GM23338 (cell line): ENCODE measurements at regions not wholly inside any gene's neighbourhood (a gene's known extent, or its start where the extent isn't known, plus 50 kb on each side); places are given as distances from the start of the nearest gene placed in this dataset.

ENCODE experiments used
- ATAC-seq: fragments of 200-7000 bp; cut with Tn5 transposase; 3 replicates; pipeline ENCODE4 v1.9.1; 2020
- DNase-seq: peaks from one replicate; pipeline ENCODE4 v3.0.0-alpha.2; 2015; ENCODE audit warnings: low spot score
- H2AFZ ChIP-seq: fragments of 200-600 bp; sonication (generic); 2 replicates; pipeline ENCODE4 v1.8.0; 2016; ENCODE audit warnings: antibody characterized with exemption, mild to moderate bottlenecking, moderate library complexity
- H3F3A ChIP-seq: fragments of 200-600 bp; sonication (generic); replicated peaks from 2 replicates; pipeline ENCODE4 v1.8.0; 2017; ENCODE audit warnings: antibody characterized with exemption, mixed run types, low read depth
- H3K27ac ChIP-seq: fragments of 200-600 bp; sonication (generic); 2 replicates; pipeline ENCODE4 v1.6.1; 2016; ENCODE audit warnings: low read depth
- H3K27me3 ChIP-seq: fragments of 200-600 bp; sonication (generic); 2 replicates; pipeline ENCODE4 v1.8.0; 2016; ENCODE audit warnings: mild to moderate bottlenecking, mixed run types, moderate library complexity; ENCODE audit not compliant: insufficient read depth
- H3K36me3 ChIP-seq: fragments of 200-600 bp; sonication (generic); 2 replicates; pipeline ENCODE4 v1.8.0; 2016; ENCODE audit warnings: mild to moderate bottlenecking; ENCODE audit not compliant: insufficient read depth
- H3K4me1 ChIP-seq: fragments of 200-600 bp; sonication (generic); 2 replicates; pipeline ENCODE4 v1.8.0; 2016; ENCODE audit warnings: mild to moderate bottlenecking, moderate library complexity; ENCODE audit not compliant: insufficient read depth
- H3K4me2 ChIP-seq: fragments of 200-600 bp; sonication (generic); 2 replicates; pipeline ENCODE4 v1.7.1; 2017; ENCODE audit warnings: mixed run types
- H3K4me3 ChIP-seq: fragments of 200-600 bp; sonication (generic); 2 replicates; pipeline ENCODE4 v1.6.1; 2016; ENCODE audit warnings: mixed run types
- H3K79me2 ChIP-seq: fragments of 200-600 bp; sonication (generic); replicated peaks from 2 replicates; pipeline ENCODE4 v1.8.0; 2017; ENCODE audit warnings: mild to moderate bottlenecking; ENCODE audit not compliant: insufficient read depth
- H3K9me2 ChIP-seq: fragments of 200-600 bp; sonication (generic); 2 replicates; pipeline ENCODE4 v1.8.0; 2017; ENCODE audit not compliant: insufficient read depth
- H4K20me1 ChIP-seq: fragments of 200-600 bp; sonication (generic); replicated peaks from 2 replicates; pipeline ENCODE4 v1.8.0; 2017; ENCODE audit warnings: mild to moderate bottlenecking; ENCODE audit not compliant: insufficient read depth
- H3K27ac Mint-ChIP-seq: 2 replicates; pipeline ENCODE4 v1.8.0; 2020; ENCODE audit warnings: inconsistent platforms, mild to moderate bottlenecking, moderate library complexity, mixed read lengths
- H3K27me3 Mint-ChIP-seq: 3 replicates; pipeline ENCODE4 v1.8.0; 2022; ENCODE audit warnings: low read depth, mild to moderate bottlenecking, moderate library complexity, mixed read lengths, inconsistent platforms; ENCODE audit not compliant: insufficient read depth, poor library complexity
- H3K36me3 Mint-ChIP-seq: 3 replicates; pipeline ENCODE4 v1.8.0; 2021; ENCODE audit warnings: low read depth, mild to moderate bottlenecking, inconsistent platforms, moderate library complexity, mixed read lengths
- H3K4me1 Mint-ChIP-seq: 3 replicates; pipeline ENCODE4 v1.8.0; 2020; ENCODE audit warnings: mild to moderate bottlenecking, inconsistent platforms, mixed read lengths
- H3K4me3 Mint-ChIP-seq: 3 replicates; pipeline ENCODE4 v1.8.0; 2021; ENCODE audit warnings: moderate library complexity, mild to moderate bottlenecking, inconsistent platforms, mixed read lengths
- H3K9me3 Mint-ChIP-seq: 3 replicates; pipeline ENCODE4 v1.8.0; 2020; ENCODE audit warnings: moderate library complexity, mild to moderate bottlenecking, inconsistent platforms, mixed read lengths
- CREB1 ChIP-seq: fragments of 250-450 bp; sonication (Bioruptor Pico); IDR thresholded peaks from 2 replicates; pipeline ENCODE4 v1.5.0; 2020; ENCODE audit warnings: low read depth, mild to moderate bottlenecking, moderate library complexity
- EZH2 ChIP-seq: fragments of 200-600 bp; sonication (generic); IDR thresholded peaks from one replicate; pipeline ENCODE4 v1.8.0; 2017; ENCODE audit warnings: antibody characterized with exemption, mild to moderate bottlenecking, low read depth; ENCODE audit not compliant: unreplicated experiment
- JUNB ChIP-seq: IDR thresholded peaks from one replicate; pipeline ENCODE4 v1.6.1; 2016; ENCODE audit warnings: antibody characterized with exemption; ENCODE audit not compliant: unreplicated experiment
- NANOG ChIP-seq: IDR thresholded peaks from 2 replicates; pipeline ENCODE4 v1.6.1; 2016; ENCODE audit warnings: antibody characterized with exemption, borderline replicate concordance
- POLR2AphosphoS5 ChIP-seq: IDR thresholded peaks from 2 replicates; pipeline ENCODE4 v1.6.1; 2016; ENCODE audit warnings: antibody characterized with exemption, low read depth
- STAT1 ChIP-seq: IDR thresholded peaks from one replicate; pipeline ENCODE4 v1.6.1; 2016; ENCODE audit warnings: antibody characterized with exemption; ENCODE audit not compliant: unreplicated experiment
- ZNF114 ChIP-seq: fragments of 250-450 bp; sonication (Bioruptor Pico); IDR thresholded peaks from 2 replicates; pipeline ENCODE4 v1.5.0; 2020; ENCODE audit warnings: mild to moderate bottlenecking, moderate library complexity
- ZNF331 ChIP-seq: fragments of 250-450 bp; sonication (Bioruptor Pico); IDR thresholded peaks from 2 replicates; pipeline ENCODE4 v1.5.0; 2020; ENCODE audit warnings: low read depth, mild to moderate bottlenecking, moderate library complexity
- TF ChIP-seq, protein P1 (sequence below): IDR thresholded peaks from one replicate; pipeline ENCODE4 v1.6.1; 2018; ENCODE audit warnings: antibody characterized with exemption; ENCODE audit not compliant: unreplicated experiment
- TF ChIP-seq, protein P2 (sequence below), 2 experiments: fragments of 200-600 bp in 1 of 2; sonication (generic) in 1 of 2; conservative IDR thresholded peaks; 2 replicates each; pipeline versions ENCODE4 v1.5.1 to v1.6.1; 2016 to 2017; ENCODE audit warnings: antibody characterized with exemption in 2 of 2, low read depth in 2 of 2, mild to moderate bottlenecking in 2 of 2, moderate library complexity in 1 of 2
- TF ChIP-seq, protein P3 (sequence below): fragments of 250-450 bp; sonication (Bioruptor Pico); IDR thresholded peaks from 2 replicates; pipeline ENCODE4 v1.5.0; 2020; ENCODE audit warnings: mild to moderate bottlenecking, moderate library complexity

DNA sequence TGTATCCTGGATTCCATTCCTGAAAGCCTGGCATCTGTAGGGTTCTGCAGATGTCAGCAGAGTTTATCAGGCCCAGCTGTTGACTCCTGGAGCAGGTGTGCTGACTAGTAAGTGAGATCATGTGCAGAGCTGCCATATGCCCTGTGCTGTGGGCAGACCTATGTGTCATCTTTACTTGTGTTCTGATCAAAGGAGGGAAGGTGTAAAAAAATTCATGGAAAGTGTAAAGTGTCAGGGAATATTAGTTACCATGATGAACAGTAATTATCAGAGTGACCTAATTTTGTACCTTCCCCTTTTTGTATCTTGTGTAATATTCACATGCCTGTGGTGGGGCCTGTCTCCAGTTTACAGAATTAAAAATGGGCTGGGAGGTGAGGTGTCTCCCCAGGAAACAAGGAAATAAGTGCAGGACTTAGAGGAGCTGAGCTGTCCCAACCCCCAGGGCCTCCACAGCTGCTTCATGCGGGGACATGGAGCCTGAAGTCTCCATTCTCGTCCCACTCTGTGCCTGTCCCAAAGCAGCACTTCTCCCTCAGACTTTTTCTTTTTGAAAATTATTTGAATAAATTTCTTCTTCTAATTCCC is 148.2 kb upstream of the GGTLC1 start:
- Histone ChIP-seq H3K79me2 (no peaks in the 10 kb centered on the region), H3K4me2 (no peak overlapping the region), H3F3A (no peaks in the 10 kb centered on the region), H3K4me3 (no peak overlapping the region), H3K36me3 (no peaks in the 10 kb centered on the region), H3K27me3 (no peaks in the 10 kb centered on the region), H2AFZ (no peak overlapping the region), H4K20me1 (no peaks in the 10 kb centered on the region), H3K4me1 (no peaks in the 10 kb centered on the region), H3K27ac (no peak overlapping the region), H3K9me2 (0 out of 2 replicates have a peak, but pooled peaks cover 8% of the 10 kb centered on the region)
- Mint-ChIP-seq H3K9me3 (peaks cover 21% of the 10 kb centered on the region), H3K27ac (no peak overlapping the region), H3K4me1 (peaks cover 12% of the 10 kb centered on the region), H3K4me3 (no peak overlapping the region), H3K36me3 (peaks cover 9% of the 10 kb centered on the region; the same call in 2 of the 3 replicates), H3K27me3 (peaks cover 4% of the 10 kb centered on the region)
- TF ChIP-seq, protein P1, sequence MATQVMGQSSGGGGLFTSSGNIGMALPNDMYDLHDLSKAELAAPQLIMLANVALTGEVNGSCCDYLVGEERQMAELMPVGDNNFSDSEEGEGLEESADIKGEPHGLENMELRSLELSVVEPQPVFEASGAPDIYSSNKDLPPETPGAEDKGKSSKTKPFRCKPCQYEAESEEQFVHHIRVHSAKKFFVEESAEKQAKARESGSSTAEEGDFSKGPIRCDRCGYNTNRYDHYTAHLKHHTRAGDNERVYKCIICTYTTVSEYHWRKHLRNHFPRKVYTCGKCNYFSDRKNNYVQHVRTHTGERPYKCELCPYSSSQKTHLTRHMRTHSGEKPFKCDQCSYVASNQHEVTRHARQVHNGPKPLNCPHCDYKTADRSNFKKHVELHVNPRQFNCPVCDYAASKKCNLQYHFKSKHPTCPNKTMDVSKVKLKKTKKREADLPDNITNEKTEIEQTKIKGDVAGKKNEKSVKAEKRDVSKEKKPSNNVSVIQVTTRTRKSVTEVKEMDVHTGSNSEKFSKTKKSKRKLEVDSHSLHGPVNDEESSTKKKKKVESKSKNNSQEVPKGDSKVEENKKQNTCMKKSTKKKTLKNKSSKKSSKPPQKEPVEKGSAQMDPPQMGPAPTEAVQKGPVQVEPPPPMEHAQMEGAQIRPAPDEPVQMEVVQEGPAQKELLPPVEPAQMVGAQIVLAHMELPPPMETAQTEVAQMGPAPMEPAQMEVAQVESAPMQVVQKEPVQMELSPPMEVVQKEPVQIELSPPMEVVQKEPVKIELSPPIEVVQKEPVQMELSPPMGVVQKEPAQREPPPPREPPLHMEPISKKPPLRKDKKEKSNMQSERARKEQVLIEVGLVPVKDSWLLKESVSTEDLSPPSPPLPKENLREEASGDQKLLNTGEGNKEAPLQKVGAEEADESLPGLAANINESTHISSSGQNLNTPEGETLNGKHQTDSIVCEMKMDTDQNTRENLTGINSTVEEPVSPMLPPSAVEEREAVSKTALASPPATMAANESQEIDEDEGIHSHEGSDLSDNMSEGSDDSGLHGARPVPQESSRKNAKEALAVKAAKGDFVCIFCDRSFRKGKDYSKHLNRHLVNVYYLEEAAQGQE: no peak
- TF ChIP-seq NANOG (no peak), EZH2 (no peak), JUNB (no peak), CREB1 (CRISPR knock-in tag) (no peak), ZNF331 (CRISPR knock-in tag) (no peak), POLR2AphosphoS5 (no peak), STAT1 (no peak), ZNF114 (no peak)
- TF ChIP-seq, protein P2, sequence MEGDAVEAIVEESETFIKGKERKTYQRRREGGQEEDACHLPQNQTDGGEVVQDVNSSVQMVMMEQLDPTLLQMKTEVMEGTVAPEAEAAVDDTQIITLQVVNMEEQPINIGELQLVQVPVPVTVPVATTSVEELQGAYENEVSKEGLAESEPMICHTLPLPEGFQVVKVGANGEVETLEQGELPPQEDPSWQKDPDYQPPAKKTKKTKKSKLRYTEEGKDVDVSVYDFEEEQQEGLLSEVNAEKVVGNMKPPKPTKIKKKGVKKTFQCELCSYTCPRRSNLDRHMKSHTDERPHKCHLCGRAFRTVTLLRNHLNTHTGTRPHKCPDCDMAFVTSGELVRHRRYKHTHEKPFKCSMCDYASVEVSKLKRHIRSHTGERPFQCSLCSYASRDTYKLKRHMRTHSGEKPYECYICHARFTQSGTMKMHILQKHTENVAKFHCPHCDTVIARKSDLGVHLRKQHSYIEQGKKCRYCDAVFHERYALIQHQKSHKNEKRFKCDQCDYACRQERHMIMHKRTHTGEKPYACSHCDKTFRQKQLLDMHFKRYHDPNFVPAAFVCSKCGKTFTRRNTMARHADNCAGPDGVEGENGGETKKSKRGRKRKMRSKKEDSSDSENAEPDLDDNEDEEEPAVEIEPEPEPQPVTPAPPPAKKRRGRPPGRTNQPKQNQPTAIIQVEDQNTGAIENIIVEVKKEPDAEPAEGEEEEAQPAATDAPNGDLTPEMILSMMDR (conservative IDR thresholded peaks at IDR 0.05; ENCODE audit: low read depth in 2 of 2): no peak
- TF ChIP-seq, protein P3, sequence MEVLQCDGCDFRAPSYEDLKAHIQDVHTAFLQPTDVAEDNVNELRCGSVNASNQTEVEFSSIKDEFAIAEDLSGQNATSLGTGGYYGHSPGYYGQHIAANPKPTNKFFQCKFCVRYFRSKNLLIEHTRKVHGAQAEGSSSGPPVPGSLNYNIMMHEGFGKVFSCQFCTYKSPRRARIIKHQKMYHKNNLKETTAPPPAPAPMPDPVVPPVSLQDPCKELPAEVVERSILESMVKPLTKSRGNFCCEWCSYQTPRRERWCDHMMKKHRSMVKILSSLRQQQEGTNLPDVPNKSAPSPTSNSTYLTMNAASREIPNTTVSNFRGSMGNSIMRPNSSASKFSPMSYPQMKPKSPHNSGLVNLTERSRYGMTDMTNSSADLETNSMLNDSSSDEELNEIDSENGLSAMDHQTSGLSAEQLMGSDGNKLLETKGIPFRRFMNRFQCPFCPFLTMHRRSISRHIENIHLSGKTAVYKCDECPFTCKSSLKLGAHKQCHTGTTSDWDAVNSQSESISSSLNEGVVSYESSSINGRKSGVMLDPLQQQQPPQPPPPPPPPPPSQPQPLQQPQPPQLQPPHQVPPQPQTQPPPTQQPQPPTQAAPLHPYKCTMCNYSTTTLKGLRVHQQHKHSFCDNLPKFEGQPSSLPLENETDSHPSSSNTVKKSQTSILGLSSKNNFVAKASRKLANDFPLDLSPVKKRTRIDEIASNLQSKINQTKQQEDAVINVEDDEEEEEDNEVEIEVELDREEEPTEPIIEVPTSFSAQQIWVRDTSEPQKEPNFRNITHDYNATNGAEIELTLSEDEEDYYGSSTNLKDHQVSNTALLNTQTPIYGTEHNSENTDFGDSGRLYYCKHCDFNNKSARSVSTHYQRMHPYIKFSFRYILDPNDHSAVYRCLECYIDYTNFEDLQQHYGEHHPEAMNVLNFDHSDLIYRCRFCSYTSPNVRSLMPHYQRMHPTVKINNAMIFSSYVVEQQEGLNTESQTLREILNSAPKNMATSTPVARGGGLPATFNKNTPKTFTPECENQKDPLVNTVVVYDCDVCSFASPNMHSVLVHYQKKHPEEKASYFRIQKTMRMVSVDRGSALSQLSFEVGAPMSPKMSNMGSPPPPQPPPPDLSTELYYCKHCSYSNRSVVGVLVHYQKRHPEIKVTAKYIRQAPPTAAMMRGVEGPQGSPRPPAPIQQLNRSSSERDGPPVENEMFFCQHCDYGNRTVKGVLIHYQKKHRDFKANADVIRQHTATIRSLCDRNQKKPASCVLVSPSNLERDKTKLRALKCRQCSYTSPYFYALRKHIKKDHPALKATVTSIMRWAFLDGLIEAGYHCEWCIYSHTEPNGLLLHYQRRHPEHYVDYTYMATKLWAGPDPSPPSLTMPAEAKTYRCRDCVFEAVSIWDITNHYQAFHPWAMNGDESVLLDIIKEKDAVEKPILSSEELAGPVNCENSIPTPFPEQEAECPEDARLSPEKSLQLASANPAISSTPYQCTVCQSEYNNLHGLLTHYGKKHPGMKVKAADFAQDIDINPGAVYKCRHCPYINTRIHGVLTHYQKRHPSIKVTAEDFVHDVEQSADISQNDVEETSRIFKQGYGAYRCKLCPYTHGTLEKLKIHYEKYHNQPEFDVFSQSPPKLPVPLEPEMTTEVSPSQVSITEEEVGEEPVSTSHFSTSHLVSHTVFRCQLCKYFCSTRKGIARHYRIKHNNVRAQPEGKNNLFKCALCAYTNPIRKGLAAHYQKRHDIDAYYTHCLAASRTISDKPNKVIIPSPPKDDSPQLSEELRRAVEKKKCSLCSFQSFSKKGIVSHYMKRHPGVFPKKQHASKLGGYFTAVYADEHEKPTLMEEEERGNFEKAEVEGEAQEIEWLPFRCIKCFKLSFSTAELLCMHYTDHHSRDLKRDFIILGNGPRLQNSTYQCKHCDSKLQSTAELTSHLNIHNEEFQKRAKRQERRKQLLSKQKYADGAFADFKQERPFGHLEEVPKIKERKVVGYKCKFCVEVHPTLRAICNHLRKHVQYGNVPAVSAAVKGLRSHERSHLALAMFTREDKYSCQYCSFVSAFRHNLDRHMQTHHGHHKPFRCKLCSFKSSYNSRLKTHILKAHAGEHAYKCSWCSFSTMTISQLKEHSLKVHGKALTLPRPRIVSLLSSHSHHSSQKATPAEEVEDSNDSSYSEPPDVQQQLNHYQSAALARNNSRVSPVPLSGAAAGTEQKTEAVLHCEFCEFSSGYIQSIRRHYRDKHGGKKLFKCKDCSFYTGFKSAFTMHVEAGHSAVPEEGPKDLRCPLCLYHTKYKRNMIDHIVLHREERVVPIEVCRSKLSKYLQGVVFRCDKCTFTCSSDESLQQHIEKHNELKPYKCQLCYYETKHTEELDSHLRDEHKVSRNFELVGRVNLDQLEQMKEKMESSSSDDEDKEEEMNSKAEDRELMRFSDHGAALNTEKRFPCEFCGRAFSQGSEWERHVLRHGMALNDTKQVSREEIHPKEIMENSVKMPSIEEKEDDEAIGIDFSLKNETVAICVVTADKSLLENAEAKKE (CRISPR knock-in tag): no peak
- DNase-seq: no peak
- no peak for ATAC-seq
